ENCODE measurements at regions not wholly inside any gene's neighbourhood (a gene's known extent, or its start where the extent isn't known, plus 50 kb on each side); places are given as distances from the start of the nearest gene placed in this dataset.

- Histone ChIP-seq H3K79me2 (ENCODE audit: insufficient read depth, low read length) (no peaks in the 10 kb centered on the region), H4K20me1 (ENCODE audit: insufficient read depth, low read length) (no peaks in the 10 kb centered on the region), H3K4me2 (ENCODE audit: low read depth, low read length) (no peak overlapping the region), H3K4me3 (replicated peaks in 1 of 3; ENCODE audit: insufficient read depth in 1 of 3, low read depth in 2 of 3, low read length in 3 of 3) (no peak overlapping the region), H3K9ac (ENCODE audit: insufficient read depth, low read depth, low read length) (no peak overlapping the region), H3K4me1 (ENCODE audit: insufficient read depth, low read length) (peaks cover 53% of the 10 kb centered on the region), H3K36me3 (replicated peaks in 1 of 2; ENCODE audit: control insufficient read depth in 1 of 2, insufficient read depth in 2 of 2, low read length in 2 of 2) (no peaks in the 10 kb centered on the region), H3K27ac (ENCODE audit: extremely low read length, insufficient read depth, low read length) (no peak overlapping the region), H3K27me3 (ENCODE audit: control insufficient read depth in 1 of 2, insufficient read depth in 2 of 2, low read length in 2 of 2) (no peaks in the 10 kb centered on the region), H2AFZ (ENCODE audit: low read length) (no peak overlapping the region), H3K9me3 (ENCODE audit: low read length) (0 out of 2 replicates have a peak, but pooled peaks cover 4% of the 10 kb centered on the region)
- DNase-seq (ENCODE audit: low spot score) (no peak), FAIRE-seq (no peak), ATAC-seq (no peak)
- TF ChIP-seq MZF1 (CRISPR knock-in tag; IDR thresholded peaks at IDR 0.05; ENCODE audit: borderline replicate concordance) (no peak), RELA (CRISPR knock-in tag; IDR thresholded peaks at IDR 0.05) (no peak), REL (CRISPR knock-in tag; conservative IDR thresholded peaks at IDR 0.05) (no peak), SOX13 (IDR thresholded peaks at IDR 0.05) (no peak), SOX13 (CRISPR knock-in tag; conservative IDR thresholded peaks at IDR 0.05 in 1 of 2, IDR thresholded peaks at IDR 0.05 in 1 of 2) (no peak), ZNF607 (CRISPR knock-in tag; IDR thresholded peaks at IDR 0.05; ENCODE audit: borderline replicate concordance) (no peak), NAIF1 (CRISPR knock-in tag; IDR thresholded peaks at IDR 0.05; ENCODE audit: borderline replicate concordance) (no peak), REPIN1 (CRISPR knock-in tag; IDR thresholded peaks at IDR 0.05; ENCODE audit: borderline replicate concordance, low read depth) (no peak), ZNF614 (CRISPR knock-in tag; IDR thresholded peaks at IDR 0.05; ENCODE audit: borderline replicate concordance) (no peak), TAF1 (CRISPR knock-in tag; IDR thresholded peaks at IDR 0.05) (no peak), ZNF580 (CRISPR knock-in tag; IDR thresholded peaks at IDR 0.05; ENCODE audit: borderline replicate concordance, low read depth) (no peak), PLRG1 (conservative IDR thresholded peaks at IDR 0.05) (no peak), ZNF263 (CRISPR knock-in tag; IDR thresholded peaks at IDR 0.05) (no peak), GATAD1 (CRISPR knock-in tag; IDR thresholded peaks at IDR 0.05) (no peak), ZSCAN29 (CRISPR knock-in tag; conservative IDR thresholded peaks at IDR 0.05) (no peak), AFF4 (CRISPR knock-in tag; IDR thresholded peaks at IDR 0.05) (no peak)
- TF ChIP-seq, protein P1, sequence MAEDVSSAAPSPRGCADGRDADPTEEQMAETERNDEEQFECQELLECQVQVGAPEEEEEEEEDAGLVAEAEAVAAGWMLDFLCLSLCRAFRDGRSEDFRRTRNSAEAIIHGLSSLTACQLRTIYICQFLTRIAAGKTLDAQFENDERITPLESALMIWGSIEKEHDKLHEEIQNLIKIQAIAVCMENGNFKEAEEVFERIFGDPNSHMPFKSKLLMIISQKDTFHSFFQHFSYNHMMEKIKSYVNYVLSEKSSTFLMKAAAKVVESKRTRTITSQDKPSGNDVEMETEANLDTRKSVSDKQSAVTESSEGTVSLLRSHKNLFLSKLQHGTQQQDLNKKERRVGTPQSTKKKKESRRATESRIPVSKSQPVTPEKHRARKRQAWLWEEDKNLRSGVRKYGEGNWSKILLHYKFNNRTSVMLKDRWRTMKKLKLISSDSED (CRISPR knock-in tag; IDR thresholded peaks at IDR 0.05), result no peak
- TF ChIP-seq, protein P2, sequence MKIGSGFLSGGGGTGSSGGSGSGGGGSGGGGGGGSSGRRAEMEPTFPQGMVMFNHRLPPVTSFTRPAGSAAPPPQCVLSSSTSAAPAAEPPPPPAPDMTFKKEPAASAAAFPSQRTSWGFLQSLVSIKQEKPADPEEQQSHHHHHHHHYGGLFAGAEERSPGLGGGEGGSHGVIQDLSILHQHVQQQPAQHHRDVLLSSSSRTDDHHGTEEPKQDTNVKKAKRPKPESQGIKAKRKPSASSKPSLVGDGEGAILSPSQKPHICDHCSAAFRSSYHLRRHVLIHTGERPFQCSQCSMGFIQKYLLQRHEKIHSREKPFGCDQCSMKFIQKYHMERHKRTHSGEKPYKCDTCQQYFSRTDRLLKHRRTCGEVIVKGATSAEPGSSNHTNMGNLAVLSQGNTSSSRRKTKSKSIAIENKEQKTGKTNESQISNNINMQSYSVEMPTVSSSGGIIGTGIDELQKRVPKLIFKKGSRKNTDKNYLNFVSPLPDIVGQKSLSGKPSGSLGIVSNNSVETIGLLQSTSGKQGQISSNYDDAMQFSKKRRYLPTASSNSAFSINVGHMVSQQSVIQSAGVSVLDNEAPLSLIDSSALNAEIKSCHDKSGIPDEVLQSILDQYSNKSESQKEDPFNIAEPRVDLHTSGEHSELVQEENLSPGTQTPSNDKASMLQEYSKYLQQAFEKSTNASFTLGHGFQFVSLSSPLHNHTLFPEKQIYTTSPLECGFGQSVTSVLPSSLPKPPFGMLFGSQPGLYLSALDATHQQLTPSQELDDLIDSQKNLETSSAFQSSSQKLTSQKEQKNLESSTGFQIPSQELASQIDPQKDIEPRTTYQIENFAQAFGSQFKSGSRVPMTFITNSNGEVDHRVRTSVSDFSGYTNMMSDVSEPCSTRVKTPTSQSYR (CRISPR knock-in tag; IDR thresholded peaks at IDR 0.05; ENCODE audit: borderline replicate concordance), result no peak
- ChIA-PET POLR2A (interaction anchor here (0.6 kb wide), 1 partner anchor 9 kb away, joined by 5 read pairs; no protein-coding TSS in a partner anchor), CTCF (ENCODE audit: low intra/inter-chr PET ratio, low total read pairs) (no interaction called here)
- intact Hi-C loops (cut with micrococcal nuclease; ENCODE audit: unreplicated experiment) (no loop called here), in situ Hi-C loops (cut with HindIII; ENCODE audit: extremely low pct_ligation_motif_present, low pct_unique_long_range_greater_than_20kb) (no loop called here)
- BruUV-seq (replicated peaks), result no TSS peak
- WGBS (ENCODE audit: low lambda C conversion rate), result 36% methylated on average over 3 of the region's 3 CpGs
Measured at GRCh38 chr1:228925691-228926090, 190.4 kb downstream of the RHOU start.

Measured in HepG2 (cell line).